ENCODE measurements at regions not wholly inside any gene's neighbourhood (a gene's known extent, or its start where the extent isn't known, plus 50 kb on each side); places are given as distances from the start of the nearest gene placed in this dataset.
"Not testable (repeated sequence)": the region's sequence is repeated elsewhere in the genome, so short reads cannot be mapped to it uniquely, and the experiment has no call there.

DNA sequence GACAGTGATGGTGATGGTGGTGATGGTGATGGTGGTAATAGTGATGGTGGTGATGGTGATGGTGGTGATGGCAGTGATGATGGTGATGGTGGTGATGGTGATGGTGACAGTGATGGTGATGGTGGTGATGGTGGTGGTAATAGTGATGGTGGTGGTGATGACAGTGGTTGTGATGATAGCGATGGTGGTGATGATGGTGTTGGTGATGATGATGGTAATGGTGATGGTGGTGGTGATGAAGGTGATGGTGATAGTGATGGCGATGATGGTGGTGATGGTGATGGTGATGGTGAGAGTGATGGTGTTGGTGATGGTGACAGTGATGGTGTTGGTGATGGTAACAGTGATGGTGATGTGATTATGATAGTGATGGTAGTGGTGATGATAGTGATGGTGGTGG, 94.3 kb downstream of the ASB1 start:
- DNase-seq (ENCODE audit: low read depth), result no peak

DNA sequence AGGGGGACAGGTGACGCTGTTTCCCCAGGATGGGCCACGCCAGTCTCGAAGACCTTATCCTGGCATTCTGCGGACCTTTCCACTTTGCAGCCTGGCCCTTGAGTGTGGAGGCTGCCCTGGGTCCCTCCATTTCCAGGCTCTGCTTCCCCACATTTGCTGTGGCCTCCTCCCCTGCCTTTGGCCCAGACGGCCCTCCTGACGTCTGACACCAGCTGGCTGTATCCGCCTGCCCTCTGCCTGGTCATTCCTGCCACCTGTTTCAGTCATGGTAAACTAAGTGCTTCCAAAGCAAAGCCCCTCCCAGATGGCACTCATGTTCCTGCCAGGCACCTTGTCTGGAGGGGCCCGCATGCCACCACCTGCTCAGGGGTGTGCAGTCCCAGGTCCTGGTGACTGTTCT, 95.1 kb downstream of the ASB1 start:
- no peak for DNase-seq (ENCODE audit: low read depth)

DNA sequence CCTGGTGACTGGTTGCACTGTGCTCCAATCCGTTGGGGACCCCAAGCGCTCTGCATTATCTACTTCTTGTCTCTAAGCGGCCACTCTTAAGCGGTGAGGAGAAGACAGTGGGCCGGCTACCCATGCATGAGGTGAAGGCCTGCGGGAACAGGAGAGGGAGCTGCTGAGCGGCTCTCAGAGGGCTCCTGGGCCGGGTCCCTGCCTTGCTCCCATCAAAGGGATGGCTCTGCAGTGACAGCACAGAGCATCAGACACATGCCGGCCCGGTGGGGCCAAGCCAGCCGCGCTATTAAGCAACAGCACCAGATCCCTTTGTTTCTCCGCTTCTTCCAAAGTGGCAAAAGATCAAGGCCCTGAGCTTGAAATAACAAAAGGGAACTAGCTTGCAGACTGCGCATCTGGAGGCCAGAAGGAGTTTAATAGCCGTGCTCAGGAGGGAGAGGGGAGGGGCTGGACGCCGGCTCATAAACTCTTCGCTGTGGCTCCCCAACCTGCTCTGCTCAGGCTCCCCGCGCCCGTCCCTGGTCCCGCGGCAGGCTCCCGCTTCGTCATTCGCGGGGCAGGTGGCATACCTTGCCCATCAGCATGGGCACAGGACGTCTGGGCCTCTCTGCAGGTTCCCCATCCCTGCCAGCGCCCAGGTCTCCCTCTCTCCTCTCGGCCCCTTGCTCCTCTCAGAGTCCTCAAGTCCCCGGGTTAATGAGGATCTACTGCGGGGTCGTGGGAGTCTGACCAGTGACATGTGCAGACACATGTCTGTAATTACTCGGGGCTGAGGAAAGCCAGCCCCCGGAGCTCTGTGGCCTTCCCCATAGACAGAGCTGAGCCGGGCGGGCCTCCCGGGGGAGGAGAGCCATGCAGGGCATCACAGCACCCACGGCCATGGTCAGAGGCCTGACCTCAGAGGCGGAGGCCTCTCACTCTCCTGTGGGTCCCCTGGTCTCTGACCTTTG, 96.7 kb downstream of the ASB1 start:
- DNase-seq (ENCODE audit: low read depth), result no peak

- DNase-seq (ENCODE audit: low read depth), result no peak
Measured at GRCh38 chr2:238524426-238524983, 97.8 kb downstream of the ASB1 start.

- DNase-seq (ENCODE audit: low read depth), result no peak
Measured at GRCh38 chr2:238525990-238526389, 99.3 kb downstream of the ASB1 start.

DNA sequence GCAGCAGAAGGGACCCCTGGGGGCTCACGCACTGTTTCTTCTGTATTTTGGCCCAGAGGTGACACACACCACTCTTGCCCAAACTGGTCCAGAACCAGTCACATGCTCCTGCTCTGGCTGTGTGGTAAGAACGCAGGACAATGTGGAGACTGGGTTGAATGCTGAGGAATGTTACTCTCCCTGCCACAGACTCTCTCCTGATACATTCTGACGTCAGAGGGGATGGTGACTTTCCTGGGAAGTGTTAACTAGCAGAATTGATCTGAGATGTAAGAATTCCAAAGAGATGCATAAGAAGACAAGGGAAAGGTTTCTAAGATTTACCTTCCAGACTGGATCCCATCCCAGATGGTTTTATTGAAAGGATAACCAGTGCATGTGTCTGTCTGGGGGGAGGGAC, 100.8 kb downstream of the ASB1 start:
- DNase-seq (ENCODE audit: low read depth), result no peak

DNA sequence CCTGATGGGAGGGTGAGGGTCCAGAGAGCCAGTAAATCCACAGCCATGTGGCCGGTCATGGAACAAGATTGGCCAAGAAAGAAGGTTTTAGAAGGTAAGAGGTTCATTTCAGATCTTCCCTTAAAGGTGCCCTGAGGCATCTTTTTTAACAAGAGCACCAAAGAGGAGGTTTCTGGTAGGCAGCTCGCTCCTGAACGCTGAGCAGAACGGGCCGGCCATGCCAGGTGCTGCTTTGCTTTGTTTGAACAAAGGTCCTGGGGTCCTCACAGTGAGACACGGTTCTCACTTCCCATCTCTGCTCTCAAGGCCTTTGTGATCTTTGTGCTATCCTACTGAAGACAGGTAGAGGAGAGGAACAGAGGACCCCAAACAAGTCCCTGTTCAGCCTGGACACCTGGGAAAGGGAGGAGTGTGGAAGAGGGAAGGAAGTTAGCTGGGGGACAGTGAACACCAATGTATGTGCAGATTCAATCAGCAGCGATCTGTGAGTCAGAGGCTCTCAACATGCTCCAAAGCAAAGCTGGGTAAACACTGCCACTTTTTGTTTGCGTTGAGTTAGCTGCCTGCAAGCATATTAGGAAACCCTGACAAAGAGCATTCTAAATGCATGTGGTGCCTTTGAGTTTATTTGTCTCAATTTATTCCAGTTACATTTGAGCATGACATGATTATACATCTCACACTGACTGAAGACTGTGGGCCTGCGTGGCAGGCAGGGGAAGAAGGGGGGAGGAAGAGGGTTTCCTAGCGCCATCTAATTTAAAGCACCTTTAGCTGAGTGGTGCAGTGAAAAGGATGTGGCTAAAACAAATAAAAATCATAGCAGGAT, 102.4 kb downstream of the ASB1 start:
- DNase-seq (ENCODE audit: low read depth), result no peak

GRCh38 chr2:238531017-238531645, 104.4 kb downstream of the ASB1 start:
- not testable (repeated sequence) for DNase-seq (ENCODE audit: low read depth)

GRCh38 chr2:238543732-238544131, 117.0 kb downstream of the ASB1 start:
- not testable (repeated sequence) for DNase-seq (ENCODE audit: low read depth)

DNA sequence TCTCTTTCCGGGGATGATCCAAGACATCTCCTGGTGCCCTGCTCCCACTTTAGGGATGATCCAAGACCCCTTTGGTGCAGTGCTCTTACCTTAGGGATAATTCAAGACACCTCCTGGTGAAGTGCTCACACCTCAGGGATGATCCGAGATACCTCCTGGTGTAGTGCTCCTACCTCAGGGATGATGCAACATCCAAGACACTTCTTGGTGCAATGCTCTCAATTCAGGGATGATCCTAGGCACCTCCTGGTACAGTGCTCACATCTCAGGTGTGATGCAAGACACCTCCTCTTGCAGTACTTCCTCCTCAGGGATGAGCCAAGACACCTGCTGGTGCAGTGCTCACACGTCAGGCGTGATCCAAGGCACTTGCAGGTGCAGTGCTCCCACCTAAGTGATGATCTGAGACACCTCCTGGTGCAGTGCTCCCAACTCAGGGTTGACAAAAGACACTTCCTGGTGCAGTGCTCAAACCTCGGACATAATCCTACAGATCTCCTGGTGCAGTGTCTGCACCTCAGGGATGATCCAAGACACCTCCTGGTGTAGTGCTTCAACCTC, 122.3 kb downstream of the ASB1 start:
- DNase-seq (ENCODE audit: low read depth), result no peak

- DNase-seq (ENCODE audit: low read depth), result no peak
Measured at GRCh38 chr2:238549866-238550265, 123.1 kb downstream of the ASB1 start.

DNA sequence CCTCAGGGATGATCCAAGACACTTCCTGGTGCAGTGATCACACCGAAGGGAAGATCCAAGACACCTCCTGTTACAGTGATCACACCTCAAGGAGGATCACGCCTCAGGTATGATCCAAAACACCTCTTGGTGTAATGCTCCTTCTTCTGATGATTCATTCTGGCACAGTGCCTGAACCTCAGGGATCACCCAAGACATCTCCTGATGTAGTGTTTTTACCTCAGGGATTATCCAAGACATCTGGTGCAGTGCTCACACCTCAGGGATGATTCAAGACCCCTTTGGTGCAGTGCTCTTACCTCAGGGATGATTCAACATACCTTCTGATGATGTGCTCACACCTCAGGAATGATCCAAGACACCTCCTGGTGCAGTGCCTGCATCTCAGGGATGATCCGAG, 124.4 kb downstream of the ASB1 start:
- DNase-seq (ENCODE audit: low read depth), result no peak

DNA sequence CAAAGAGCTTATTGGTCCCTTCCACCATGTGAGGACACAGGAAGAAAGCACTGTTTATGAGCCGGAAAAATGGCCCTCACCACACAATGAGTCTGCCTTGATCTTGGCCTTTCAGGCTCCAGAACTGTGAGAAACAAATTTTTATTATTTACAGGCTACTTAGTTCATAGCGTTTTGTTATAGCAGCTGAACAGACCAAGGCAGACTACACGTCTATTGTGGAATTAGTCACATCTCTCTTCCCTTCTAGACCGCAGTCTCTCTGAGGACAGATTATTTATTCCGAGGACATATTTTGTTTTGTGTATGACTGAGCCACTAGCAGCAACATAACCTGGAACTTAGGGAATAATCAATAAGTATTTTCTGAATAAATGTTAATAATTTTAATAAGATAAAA, 125.5 kb downstream of the ASB1 start:
- no peak for DNase-seq (ENCODE audit: low read depth)

DNA sequence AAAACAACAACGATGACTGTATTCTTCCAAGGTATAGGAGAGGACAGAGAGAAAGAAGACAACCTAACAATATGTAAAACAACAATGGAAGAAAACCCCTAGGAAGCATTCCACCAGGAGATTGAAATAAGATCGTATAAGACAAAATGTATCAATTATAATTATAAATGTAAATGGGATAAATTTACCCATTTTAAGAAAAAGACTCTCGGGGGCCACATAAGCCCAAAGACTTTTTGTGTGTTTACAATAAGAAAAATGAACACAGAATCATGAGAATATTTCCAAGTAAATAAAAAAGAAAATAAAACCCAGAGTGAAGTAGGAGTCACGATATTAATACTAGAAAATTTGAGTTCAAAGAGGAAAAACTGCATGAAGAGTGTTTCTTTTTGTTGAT, 126.4 kb downstream of the ASB1 start:
- no peak for DNase-seq (ENCODE audit: low read depth)

DNA sequence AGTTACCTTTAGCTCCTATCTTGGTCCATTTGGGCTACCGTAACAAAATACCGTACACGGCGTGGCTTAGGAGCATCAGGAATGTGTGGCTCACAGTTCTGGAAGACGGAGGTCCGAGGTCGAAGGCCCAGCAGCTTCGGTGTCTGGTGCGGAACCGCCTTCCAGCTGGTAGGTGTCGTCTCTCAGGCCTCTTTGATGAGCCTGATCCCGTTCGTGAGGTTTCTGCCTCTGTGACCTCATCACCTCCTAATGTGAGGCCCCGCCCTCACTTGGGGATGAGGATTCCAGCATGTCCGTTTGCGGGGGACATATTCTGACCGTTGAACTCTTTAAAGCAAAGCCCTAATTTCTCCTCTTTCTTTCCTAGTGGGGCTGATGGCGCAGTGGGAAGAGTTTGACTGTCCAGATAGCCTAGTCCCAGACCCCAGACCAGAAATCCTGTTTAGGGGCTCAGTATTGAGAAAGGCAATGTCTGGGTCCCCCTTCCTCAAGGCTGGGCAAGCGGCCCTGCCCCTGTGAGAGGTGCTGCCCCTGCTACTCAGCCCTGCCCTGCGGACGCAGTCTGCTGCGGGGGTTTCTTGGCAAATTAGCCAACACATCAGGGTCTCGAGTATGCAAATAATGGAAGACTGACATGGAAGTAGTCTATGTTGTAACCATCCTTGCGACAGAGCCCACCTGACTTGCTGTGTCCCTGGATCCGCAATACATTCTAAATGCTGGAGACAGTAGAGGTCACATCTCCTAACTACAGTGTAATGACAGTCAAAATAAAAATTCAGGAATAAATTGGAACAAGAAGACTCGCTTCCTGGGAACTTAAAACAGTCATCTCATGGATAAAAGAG, 128.0 kb downstream of the ASB1 start:
- no peak for DNase-seq (ENCODE audit: low read depth)

DNA sequence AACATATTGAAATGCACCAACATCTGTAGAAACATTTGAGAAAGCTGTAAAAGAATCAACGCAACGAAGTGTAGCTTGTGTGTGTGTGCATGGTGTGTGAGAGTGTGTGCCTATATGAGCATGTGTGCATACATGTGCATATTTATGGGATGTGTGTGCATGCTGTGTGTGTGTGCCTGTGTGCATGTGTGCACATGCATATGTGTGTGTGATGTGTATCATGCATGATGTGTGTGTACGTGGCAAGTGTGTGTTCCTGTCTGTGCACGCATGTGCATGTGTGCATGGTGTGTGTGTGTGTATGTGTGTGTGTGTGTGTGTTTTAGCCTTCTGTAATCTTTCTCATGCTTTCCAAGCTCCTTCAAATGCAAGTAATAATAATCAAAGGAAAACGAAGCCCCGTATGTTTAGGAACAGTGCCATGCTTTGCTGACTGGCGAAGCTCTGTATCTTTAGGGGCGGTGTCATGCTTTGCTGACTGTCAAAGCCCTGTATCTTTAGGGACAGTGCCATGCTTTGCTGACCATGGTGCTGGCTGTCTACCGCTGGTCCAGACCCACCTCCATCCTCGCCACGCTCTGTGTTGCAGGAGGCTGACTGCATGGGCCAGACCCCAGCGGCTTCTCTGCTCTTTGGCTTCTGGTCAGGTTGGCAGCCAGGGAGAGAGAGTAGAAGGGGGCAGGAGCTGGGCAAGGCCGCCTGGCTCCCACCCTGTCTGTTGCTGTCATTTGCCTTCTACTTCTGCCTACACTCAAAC, 129.2 kb downstream of the ASB1 start:
- no peak for DNase-seq (ENCODE audit: low read depth)

DNA sequence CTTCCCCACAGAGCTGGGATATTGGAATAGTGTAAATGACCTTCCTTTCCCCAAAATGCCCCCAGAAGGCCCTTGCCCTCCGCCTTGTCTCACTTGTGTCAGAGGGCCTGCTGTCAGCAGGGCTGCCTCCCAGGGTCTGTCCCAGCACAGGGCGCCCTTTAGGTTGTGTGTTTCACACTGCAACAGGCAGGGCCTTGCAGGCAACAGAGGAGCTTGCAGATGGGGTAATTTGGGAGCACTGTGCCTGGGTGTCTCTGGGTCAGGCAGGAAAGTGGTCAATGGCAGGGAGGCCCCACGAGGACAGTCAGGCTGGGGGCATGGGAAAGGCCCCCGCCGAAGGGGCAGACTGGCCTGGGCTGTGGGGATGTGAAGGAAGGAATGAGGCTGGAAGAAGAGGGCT, 130.7 kb downstream of the ASB1 start:
- DNase-seq (ENCODE audit: low read depth), result no peak

- DNase-seq (ENCODE audit: low read depth), result no peak
Measured at GRCh38 chr2:238557936-238558335, 131.2 kb downstream of the ASB1 start.

DNA sequence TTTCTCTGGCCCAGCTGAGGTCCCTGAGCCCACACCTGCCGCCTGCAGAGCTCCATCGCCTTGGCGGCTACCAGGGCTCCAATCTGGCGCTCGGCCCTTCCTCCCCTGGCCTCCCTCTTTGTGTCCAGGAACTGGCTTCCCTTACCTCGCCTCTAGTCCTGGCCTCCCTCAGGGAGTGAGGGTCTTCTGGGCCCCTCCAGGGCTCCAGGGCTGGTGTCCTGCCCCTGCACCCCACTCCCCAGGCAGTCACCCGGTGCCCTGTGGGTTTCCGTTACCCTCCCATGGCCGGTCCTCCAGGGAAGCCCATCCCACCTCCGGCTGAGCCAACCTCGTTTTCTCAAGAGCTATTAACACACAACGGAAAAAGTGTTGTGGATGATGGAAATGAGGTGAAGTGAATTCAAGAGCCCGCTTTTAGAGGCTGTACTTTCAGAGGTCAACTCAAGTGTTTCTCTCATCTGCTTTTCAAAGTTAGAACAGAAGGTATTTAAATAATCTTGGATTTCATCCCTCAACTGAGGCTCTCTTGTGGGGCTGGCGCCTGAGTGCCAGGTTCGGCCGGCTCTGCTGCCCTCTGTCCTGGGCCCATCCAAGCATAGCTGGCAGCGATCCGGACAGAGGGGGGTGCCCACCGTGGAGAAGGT, 131.9 kb downstream of the ASB1 start:
- DNase-seq (ENCODE audit: low read depth), result no peak

DNA sequence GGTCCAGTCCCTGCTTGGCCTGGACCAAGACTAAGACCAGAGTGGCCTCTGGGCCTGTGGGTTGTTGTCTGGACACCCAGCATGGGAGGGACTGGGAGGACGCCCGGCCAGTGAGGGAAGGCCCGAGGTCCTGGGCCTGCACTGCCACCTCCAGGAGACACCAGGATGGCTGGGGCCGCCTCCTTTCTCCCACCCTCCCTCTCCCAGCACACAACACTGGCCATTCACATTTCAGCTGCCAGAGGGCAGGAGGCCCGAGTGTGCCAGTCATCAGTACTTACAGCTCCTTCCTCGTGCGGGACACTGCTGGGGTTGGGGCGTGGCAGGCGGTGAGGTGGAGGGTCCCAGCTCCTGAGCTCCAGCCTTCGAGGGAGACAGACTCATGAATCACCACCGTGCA, 133.5 kb downstream of the ASB1 start:
- DNase-seq (ENCODE audit: low read depth), result no peak

Measured in activated T-helper 1 cell treated with Interleukin-2 at 50 U/mL for 16 hours (primary cell).